ENCODE measurements at regions not wholly inside any gene's neighbourhood (a gene's known extent, or its start where the extent isn't known, plus 50 kb on each side); places are given as distances from the start of the nearest gene placed in this dataset.

GRCh38 chr14:101064121-101064661, 160.7 kb upstream of the RTL1 start:
- FAIRE-seq (no peak), DNase-seq (ENCODE audit: low read depth, low spot score) (no peak)
- TF ChIP-seq MAX (IDR thresholded peaks at IDR 0.05; ENCODE audit: insufficient read depth, insufficient read length) (no peak), FOS (IDR thresholded peaks at IDR 0.05; ENCODE audit: borderline replicate concordance, insufficient read depth, low read length) (no peak), POLR2AphosphoS5 (IDR thresholded peaks at IDR 0.05; ENCODE audit: insufficient read depth, low read depth, low read length) (no peak), GATA2 (IDR thresholded peaks at IDR 0.05; ENCODE audit: insufficient read depth, insufficient read length, low read depth, low read length) (no peak), JUN (IDR thresholded peaks at IDR 0.05; ENCODE audit: borderline replicate concordance, insufficient read depth, insufficient read length, low read depth) (no peak), EZH2 (IDR thresholded peaks at IDR 0.05; ENCODE audit: borderline replicate concordance, low read depth, low read length, severe bottlenecking) (no peak), MYC (IDR thresholded peaks at IDR 0.05; ENCODE audit: low read depth, low read length) (no peak), POLR2A (IDR thresholded peaks at IDR 0.05; ENCODE audit: low read depth, low read length) (no peak), CTCF (IDR thresholded peaks at IDR 0.05; ENCODE audit: extremely low read depth in 1 of 2, insufficient read depth in 1 of 2, low read depth in 1 of 2, low read length in 2 of 2) (no peak)
- H3K9me1 ChIP-seq (replicated peaks; ENCODE audit: control insufficient read depth, extremely low read depth, insufficient read depth, low read length): no peaks in the 10 kb centered on the region
- peaks cover 48% of the 10 kb centered on the region for H3K4me1 ChIP-seq (ENCODE audit: control insufficient read depth, extremely low read depth, insufficient read depth, low read length)
- no peaks in the 10 kb centered on the region for H3K27me3 ChIP-seq (ENCODE audit: control insufficient read depth in 2 of 2, insufficient read depth in 2 of 2, low read length in 2 of 2)
- ChIA-PET CTCF (interaction anchor here (2.4 kb wide), 1 partner anchor 9 kb away, joined by 15 read pairs; no protein-coding TSS in a partner anchor), POLR2A (no interaction called here)
- intact Hi-C loops (cut with micrococcal nuclease) (loop anchor here (10.0 kb wide), 1 partner anchor 679 kb away; no protein-coding TSS in a partner anchor), dilution Hi-C loops (cut with MboI; ENCODE audit: extremely low pct_ligation_motif_present, low sequenced_read_pairs) (no loop called here)
- no peaks in the 10 kb centered on the region for H3K79me2 ChIP-seq (ENCODE audit: control insufficient read depth, insufficient read depth, low read length)
- BruUV-seq (replicated peaks): no TSS peak
- H3K9ac ChIP-seq (replicated peaks; ENCODE audit: extremely low read depth, insufficient read depth, low read length): no peak overlapping the region
- no peak overlapping the region for H2AFZ ChIP-seq (ENCODE audit: low read depth, low read length)
- peaks cover 0 to 17% of the 10 kb centered on the region in 2 experiments for H3K36me3 ChIP-seq (ENCODE audit: control insufficient read depth in 2 of 2, extremely low read depth in 1 of 2, insufficient read depth in 2 of 2, low read length in 2 of 2)
- no peak overlapping the region for H3K4me3 ChIP-seq (replicated peaks in 1 of 3; ENCODE audit: insufficient read depth in 1 of 3, low read depth in 1 of 3, low read length in 3 of 3)
- no peak overlapping the region for H3K4me2 ChIP-seq (ENCODE audit: insufficient read depth, low read length)
- no peaks in the 10 kb centered on the region for H4K20me1 ChIP-seq (replicated peaks; ENCODE audit: control insufficient read depth, extremely low read depth, insufficient read depth, low read length)
- H3K27ac ChIP-seq (ENCODE audit: insufficient read depth, low read depth, low read length): no peak overlapping the region
- no peaks in the 10 kb centered on the region for H3K9me3 ChIP-seq (replicated peaks; ENCODE audit: control insufficient read depth, insufficient read depth, low read length)

All from endothelial cell of umbilical vein (primary cell).